ENCODE measurements at regions not wholly inside any gene's neighbourhood (a gene's known extent, or its start where the extent isn't known, plus 50 kb on each side); places are given as distances from the start of the nearest gene placed in this dataset.

DNA sequence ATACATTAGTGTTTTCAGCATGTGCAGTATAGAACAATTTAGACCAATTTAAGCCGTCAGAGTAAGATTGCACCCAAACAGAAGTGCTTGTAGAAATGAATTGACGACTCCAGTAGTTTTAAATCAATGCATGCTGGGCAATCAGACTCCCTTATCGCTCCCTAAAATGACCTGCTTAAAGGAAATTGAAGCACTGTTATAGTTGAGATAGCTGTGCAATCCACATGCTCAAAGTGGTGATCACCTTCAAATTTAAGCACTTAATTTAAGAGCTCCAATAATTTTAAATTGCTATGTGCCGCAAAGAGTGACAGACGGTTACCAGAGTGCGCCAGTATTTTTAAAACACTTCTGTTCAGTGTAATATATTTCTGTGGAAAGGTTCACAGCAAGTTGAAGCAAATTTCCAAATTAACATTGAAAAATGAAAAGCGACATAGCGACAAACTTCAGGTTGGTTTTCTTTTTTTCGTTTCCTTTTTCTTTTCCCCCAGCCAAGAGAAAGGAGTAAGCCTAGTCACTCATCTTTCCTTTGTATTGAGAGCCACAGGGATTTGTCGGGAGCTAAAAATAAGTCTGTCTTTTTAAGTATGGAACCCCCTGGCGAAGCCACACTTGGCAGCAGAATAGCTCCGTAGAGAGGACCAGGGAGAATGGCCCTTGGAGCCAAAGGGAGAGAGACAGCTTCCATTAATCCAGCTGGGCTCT is 436.4 kb upstream of the RBMS3 start:
- intact Hi-C loops (cut with DNase I) = loop anchor here in 1 of 2 donors (10.0 kb wide), 1 partner anchor 190 kb away; no protein-coding TSS in a partner anchor
- Histone ChIP-seq H3K36me3 (ENCODE audit: insufficient read depth in 1 of 2, low read depth in 1 of 2) (no peaks in the 10 kb centered on the region), H3K4me1 (peaks cover 4% of the 10 kb centered on the region), H3K4me3 (peak overlapping the region; percentile 42), H3K27ac (peak overlapping the region; percentile 71), H3K27me3 (ENCODE audit: insufficient read depth in 3 of 3, low read length in 2 of 3) (no peaks in the 10 kb centered on the region), H3K9me3 (no peaks in the 10 kb centered on the region)
- peak in 1 of 2 donors; percentile 61 for DNase-seq
- 49 to 66% (median 60%) methylated on average over 12 of the region's 12 CpGs for WGBS, 3 donors
- peak; percentile 82 to 88 (median 86) for ATAC-seq
- TF ChIP-seq, protein P1, sequence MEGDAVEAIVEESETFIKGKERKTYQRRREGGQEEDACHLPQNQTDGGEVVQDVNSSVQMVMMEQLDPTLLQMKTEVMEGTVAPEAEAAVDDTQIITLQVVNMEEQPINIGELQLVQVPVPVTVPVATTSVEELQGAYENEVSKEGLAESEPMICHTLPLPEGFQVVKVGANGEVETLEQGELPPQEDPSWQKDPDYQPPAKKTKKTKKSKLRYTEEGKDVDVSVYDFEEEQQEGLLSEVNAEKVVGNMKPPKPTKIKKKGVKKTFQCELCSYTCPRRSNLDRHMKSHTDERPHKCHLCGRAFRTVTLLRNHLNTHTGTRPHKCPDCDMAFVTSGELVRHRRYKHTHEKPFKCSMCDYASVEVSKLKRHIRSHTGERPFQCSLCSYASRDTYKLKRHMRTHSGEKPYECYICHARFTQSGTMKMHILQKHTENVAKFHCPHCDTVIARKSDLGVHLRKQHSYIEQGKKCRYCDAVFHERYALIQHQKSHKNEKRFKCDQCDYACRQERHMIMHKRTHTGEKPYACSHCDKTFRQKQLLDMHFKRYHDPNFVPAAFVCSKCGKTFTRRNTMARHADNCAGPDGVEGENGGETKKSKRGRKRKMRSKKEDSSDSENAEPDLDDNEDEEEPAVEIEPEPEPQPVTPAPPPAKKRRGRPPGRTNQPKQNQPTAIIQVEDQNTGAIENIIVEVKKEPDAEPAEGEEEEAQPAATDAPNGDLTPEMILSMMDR (IDR thresholded peaks at IDR 0.05) = no peak

DNA sequence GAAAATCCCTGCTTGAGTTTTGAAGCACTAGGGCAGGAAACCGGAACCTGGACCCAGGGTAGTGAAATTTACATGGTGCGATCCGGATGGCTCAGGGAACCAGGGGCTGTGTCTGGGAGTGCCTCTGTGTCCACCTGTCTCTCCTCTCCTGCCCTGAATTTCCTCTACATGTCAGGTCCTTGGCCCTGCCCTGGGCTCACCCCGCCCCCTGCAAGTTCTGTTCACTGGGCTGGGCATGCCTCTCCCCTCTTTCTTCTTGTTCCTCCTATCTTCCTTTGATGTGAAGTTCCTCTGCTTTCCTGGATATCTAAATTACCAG is 435.9 kb upstream of the RBMS3 start:
- H3K36me3 ChIP-seq (ENCODE audit: insufficient read depth in 1 of 2, low read depth in 1 of 2) = no peaks in the 10 kb centered on the region
- TF ChIP-seq, protein P1 (IDR thresholded peaks at IDR 0.05) = no peak
- H3K9me3 ChIP-seq = no peaks in the 10 kb centered on the region
- ATAC-seq = peak; percentile 38 to 66 (median 62)
- peak overlapping the region; percentile 71 for H3K27ac ChIP-seq
- H3K4me3 ChIP-seq = peak overlapping the region; percentile 42
- DNase-seq = no peak
- 26 to 58% (median 43%) methylated on average over 4 of the region's 4 CpGs for WGBS, 3 donors
- peaks cover 4% of the 10 kb centered on the region for H3K4me1 ChIP-seq
- intact Hi-C loops (cut with DNase I) = loop anchor here in 1 of 2 donors (10.0 kb wide), 1 partner anchor 190 kb away; no protein-coding TSS in a partner anchor
- H3K27me3 ChIP-seq (ENCODE audit: insufficient read depth in 3 of 3, low read length in 2 of 3) = no peaks in the 10 kb centered on the region

DNA sequence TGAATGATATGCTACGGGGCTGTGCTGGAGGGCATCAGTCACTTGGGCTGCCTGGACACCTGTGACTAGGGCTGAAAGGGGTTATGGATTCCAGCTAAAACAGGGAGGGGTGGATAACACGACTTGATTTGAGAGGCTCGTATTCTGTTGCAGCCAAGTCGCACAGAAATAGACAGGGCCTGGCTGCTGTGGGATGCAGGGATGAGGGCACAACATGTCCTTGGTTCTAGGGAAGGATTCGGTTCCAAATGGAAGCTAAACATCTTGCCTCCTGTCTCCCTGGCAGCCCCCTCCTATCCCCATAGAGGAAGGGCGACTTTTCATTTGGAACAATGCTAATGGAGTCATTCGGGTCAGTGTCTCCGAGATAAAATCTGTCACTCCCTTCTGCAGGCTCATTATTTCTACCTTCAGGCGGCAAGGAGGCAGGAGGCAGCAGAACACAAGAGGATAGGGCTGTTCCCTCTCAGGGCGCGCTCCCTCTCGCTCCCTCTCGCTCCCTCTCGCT is 433.8 kb upstream of the RBMS3 start:
- H3K36me3 ChIP-seq (ENCODE audit: insufficient read depth in 1 of 2, low read depth in 1 of 2) = no peaks in the 10 kb centered on the region
- ATAC-seq (peak; percentile 5 to 73 (median 42)), DNase-seq (no peak)
- no peaks in the 10 kb centered on the region for H3K27me3 ChIP-seq (ENCODE audit: insufficient read depth in 3 of 3, low read length in 2 of 3)
- WGBS, 3 donors = 53 to 60% (median 53%) methylated on average over 14 of the region's 14 CpGs
- H3K9me3 ChIP-seq = no peaks in the 10 kb centered on the region
- peak overlapping the region; percentile 14 for H3K27ac ChIP-seq
- peaks cover 4% of the 10 kb centered on the region for H3K4me1 ChIP-seq
- H3K4me3 ChIP-seq = no peak overlapping the region
- TF ChIP-seq, protein P1 (IDR thresholded peaks at IDR 0.05) = no peak
- intact Hi-C loops (cut with DNase I) = loop anchor here in 1 of 2 donors (10.0 kb wide), 1 partner anchor 192 kb away; no protein-coding TSS in a partner anchor

DNA sequence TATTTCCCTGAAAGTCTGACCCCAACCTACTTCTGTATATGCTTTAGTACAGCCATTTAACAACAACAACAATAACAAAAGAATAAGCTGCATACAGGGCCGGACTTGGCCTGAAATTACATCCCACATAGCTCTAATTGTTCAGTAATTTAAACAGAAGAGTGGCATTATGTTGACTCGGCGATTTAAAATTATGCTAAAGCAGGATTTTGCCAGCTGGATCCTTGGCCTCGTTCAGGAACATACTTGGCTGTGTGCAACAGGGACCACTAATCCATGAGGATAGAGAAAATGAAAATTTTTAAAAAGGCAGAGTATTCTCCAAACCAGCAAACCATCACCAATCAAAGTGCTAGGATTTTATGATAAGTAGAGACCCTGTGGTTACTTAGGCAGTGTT is 433.1 kb upstream of the RBMS3 start:
- no peak overlapping the region for H3K4me3 ChIP-seq
- 34 to 57% (median 36%) methylated on average over 4 of the region's 4 CpGs for WGBS, 3 donors
- H3K27ac ChIP-seq = no peak overlapping the region

More for the DNA sequence above, 433.1 kb upstream of the RBMS3 start:
- no peak for ATAC-seq
- DNase-seq = no peak
- TF ChIP-seq, protein P1 (IDR thresholded peaks at IDR 0.05) = no peak
- Histone ChIP-seq H3K36me3 (ENCODE audit: insufficient read depth in 1 of 2, low read depth in 1 of 2) (no peaks in the 10 kb centered on the region), H3K9me3 (no peaks in the 10 kb centered on the region), H3K4me1 (peaks cover 4% of the 10 kb centered on the region), H3K27me3 (ENCODE audit: insufficient read depth in 3 of 3, low read length in 2 of 3) (no peaks in the 10 kb centered on the region)
- intact Hi-C loops (cut with DNase I) = loop anchor here in 1 of 2 donors (10.0 kb wide), 1 partner anchor 193 kb away; no protein-coding TSS in a partner anchor

Data from psoas muscle (tissue), 7 donors.